Natural killer cell (primary cell): ENCODE measurements at regions not wholly inside any gene's neighbourhood (a gene's known extent, or its start where the extent isn't known, plus 50 kb on each side); places are given as distances from the start of the nearest gene placed in this dataset.

Source experiments
- ATAC-seq, 3 donors: fragments of 150-1000 bp in 2 of 3; fragments of 200-7000 bp in 1 of 3; cut with Tn5 transposase; 1 replicate in 1 of 3; 2 replicates in 2 of 3; pipeline ENCODE4 v1.10.0; 2021; ENCODE audit warnings: mild to moderate bottlenecking in 2 of 3, moderate library complexity in 2 of 3
- DNase-seq, 2 donors: peaks; one replicate each; pipeline versions ENCODE4 v3.0.0 to v3.0.0-alpha.2; 2013 to 2021; ENCODE audit warnings: mixed read lengths in 1 of 2
- H3K27ac ChIP-seq: one replicate; pipeline ENCODE4 v1.5.1; 2013; ENCODE audit warnings: mild to moderate bottlenecking, low read length
- H3K27me3 ChIP-seq: one replicate; pipeline ENCODE4 v1.6.1; 2013; ENCODE audit warnings: low read length; ENCODE audit not compliant: control insufficient read depth, insufficient read depth
- H3K36me3 ChIP-seq: one replicate; pipeline ENCODE4 v1.6.1; 2013; ENCODE audit warnings: low read length; ENCODE audit not compliant: control insufficient read depth, insufficient read depth
- H3K4me1 ChIP-seq: one replicate; pipeline ENCODE4 v1.6.1; 2013; ENCODE audit warnings: low read length; ENCODE audit not compliant: control insufficient read depth, insufficient read depth
- H3K4me3 ChIP-seq: one replicate; pipeline ENCODE4 v1.5.1; 2013; ENCODE audit warnings: low read length
- H3K9me3 ChIP-seq: one replicate; pipeline ENCODE4 v1.6.1; 2013; ENCODE audit warnings: low read length; ENCODE audit not compliant: control insufficient read depth, insufficient read depth
- H3K27ac Mint-ChIP-seq, 2 donors: one replicate each; pipeline ENCODE4 v1.8.0; 2022; ENCODE audit warnings: mild to moderate bottlenecking in 2 of 2, mixed read lengths in 2 of 2, moderate library complexity in 1 of 2
- H3K27me3 Mint-ChIP-seq, 2 donors: one replicate each; pipeline ENCODE4 v1.8.0; 2022; ENCODE audit warnings: low read depth in 2 of 2, mixed read lengths in 2 of 2
- H3K36me3 Mint-ChIP-seq: one replicate; pipeline ENCODE4 v1.8.0; 2022; ENCODE audit warnings: mixed read lengths
- H3K4me1 Mint-ChIP-seq, 2 donors: one replicate each; pipeline ENCODE4 v1.8.0; 2022; ENCODE audit warnings: mixed read lengths in 2 of 2
- H3K4me3 Mint-ChIP-seq: one replicate; pipeline ENCODE4 v1.8.0; 2022; ENCODE audit warnings: mild to moderate bottlenecking, moderate library complexity, mixed read lengths
- H3K9me3 Mint-ChIP-seq, 2 donors: one replicate each; pipeline ENCODE4 v1.8.0; 2022; ENCODE audit warnings: mixed read lengths in 2 of 2
- WGBS: methylation state at CpG from one replicate; pipeline ENCODE4 v1.1.7; 2013; ENCODE audit warnings: missing lambda C conversion rate; ENCODE audit not compliant: insufficient coverage; 5-methylcytosine and 5-hydroxymethylcytosine counted together
- intact Hi-C: fragments of 100-400 bp; cut with micrococcal nuclease; formaldehyde crosslinking; loops from one replicate; pipeline ENCODE4 v1.14.2; 2022
- TF ChIP-seq, protein P1 (sequence below): fragments of 200-600 bp; IDR thresholded peaks from one replicate; pipeline ENCODE4 v1.8.0; 2022; ENCODE audit warnings: antibody characterized with exemption

DNA sequence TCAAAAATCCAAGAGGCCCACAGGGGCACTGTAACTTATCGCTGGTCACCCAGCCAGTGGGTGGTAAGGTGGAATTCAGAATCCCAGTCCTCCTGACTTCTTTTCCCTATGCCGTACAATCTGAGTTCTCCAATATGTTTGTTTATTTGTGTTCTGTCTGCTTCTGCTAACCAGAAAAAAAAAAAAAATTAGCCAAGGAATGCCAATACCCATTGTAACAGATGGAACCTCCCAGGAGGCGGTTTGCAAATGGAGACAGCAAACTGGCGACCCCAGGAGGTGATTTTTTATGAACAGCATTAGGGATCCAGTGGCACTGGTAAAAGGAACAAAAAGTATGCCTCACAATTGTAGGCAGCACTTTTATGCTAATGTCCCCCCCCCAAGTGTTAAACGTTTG, 189.0 kb upstream of the FGGY start:
- TF ChIP-seq, protein P1, sequence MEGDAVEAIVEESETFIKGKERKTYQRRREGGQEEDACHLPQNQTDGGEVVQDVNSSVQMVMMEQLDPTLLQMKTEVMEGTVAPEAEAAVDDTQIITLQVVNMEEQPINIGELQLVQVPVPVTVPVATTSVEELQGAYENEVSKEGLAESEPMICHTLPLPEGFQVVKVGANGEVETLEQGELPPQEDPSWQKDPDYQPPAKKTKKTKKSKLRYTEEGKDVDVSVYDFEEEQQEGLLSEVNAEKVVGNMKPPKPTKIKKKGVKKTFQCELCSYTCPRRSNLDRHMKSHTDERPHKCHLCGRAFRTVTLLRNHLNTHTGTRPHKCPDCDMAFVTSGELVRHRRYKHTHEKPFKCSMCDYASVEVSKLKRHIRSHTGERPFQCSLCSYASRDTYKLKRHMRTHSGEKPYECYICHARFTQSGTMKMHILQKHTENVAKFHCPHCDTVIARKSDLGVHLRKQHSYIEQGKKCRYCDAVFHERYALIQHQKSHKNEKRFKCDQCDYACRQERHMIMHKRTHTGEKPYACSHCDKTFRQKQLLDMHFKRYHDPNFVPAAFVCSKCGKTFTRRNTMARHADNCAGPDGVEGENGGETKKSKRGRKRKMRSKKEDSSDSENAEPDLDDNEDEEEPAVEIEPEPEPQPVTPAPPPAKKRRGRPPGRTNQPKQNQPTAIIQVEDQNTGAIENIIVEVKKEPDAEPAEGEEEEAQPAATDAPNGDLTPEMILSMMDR: no peak
- Histone ChIP-seq H3K4me1 (no peaks in the 10 kb centered on the region), H3K36me3 (no peaks in the 10 kb centered on the region), H3K4me3 (no peak overlapping the region), H3K27me3 (no peaks in the 10 kb centered on the region), H3K9me3 (no peaks in the 10 kb centered on the region), H3K27ac (no peak overlapping the region)
- Mint-ChIP-seq H3K36me3 (no peaks in the 10 kb centered on the region), H3K27ac (no peak overlapping the region), H3K4me3 (no peak overlapping the region), H3K9me3 (no peaks in the 10 kb centered on the region), H3K27me3 (peaks cover 0 to 6% of the 10 kb centered on the region in 2 donors), H3K4me1 (no peaks in the 10 kb centered on the region)
- intact Hi-C loops: no loop called here
- no peak for ATAC-seq
- no peak for DNase-seq
- WGBS: 95% methylated on average over 3 of the region's 5 CpGs

DNA sequence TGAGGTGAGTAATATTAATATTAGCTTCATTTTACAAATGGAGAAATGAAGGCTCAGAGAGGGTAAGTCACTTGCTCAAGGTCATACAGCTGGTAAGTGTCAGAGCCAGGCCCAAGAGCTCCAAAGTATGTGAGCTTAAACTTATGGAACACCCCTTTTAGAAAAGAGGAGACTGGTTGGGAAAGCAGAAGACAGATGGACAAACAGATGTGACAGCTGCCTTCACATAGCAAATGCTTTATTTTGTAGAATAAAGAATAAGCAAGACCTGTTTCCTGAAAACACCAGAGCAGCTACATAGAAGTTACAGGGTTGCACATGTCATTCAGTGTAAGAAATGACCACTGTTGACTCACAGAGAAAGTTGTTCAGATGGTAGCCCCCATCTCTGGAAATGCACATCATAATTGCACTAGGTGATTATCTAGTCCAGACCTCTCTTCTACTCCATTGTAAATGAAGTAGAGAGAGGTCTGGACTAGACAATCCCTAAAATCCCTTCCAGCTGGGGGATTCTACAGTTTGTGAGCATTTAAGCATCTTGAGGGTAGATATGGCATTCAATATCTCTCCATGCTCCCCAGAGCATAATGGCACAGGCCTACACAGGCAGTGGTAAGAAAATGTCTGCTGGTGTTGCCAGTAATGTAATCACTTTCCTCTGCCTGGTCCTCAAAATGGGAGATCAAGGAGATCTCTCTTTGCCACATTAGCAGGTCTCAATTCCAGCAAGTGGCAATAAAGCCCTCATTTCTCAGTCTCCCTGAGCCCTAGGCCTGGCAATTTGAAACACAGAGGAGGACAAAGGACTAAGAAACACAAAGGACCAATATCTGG, 188.2 kb upstream of the FGGY start:
- no peak overlapping the region for H3K4me3 Mint-ChIP-seq
- H3K4me1 Mint-ChIP-seq: no peaks in the 10 kb centered on the region
- ATAC-seq: no peak

DNA sequence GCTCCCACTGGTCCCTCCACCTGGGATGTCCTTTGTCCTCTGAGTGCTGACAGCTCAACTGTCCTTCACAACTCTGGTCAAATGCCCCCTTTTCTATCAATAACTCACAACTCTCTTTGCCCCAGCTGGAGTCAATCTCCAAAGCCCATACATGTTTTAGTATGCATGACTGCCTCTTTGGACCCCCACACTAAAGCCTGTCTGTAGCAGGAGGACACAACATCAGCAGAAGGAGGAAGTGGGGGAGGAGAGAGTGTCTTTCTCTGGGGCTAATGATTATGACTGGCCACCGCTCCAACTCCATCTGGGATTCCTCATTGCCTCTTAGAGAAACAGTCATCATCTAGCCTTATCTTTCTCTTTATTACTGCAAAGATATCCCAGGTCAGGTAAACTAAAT, 186.6 kb upstream of the FGGY start:
- Mint-ChIP-seq H3K27me3 (peaks cover 6 to 11% of the 10 kb centered on the region in 2 donors), H3K27ac (no peak overlapping the region), H3K9me3 (no peaks in the 10 kb centered on the region), H3K4me1 (no peaks in the 10 kb centered on the region), H3K36me3 (no peaks in the 10 kb centered on the region), H3K4me3 (no peak overlapping the region)
- intact Hi-C loops: no loop called here
- H3K4me3 ChIP-seq: no peak overlapping the region
- 100% methylated on average over 1 of the region's 1 CpG for WGBS
- H3K27ac ChIP-seq: no peak overlapping the region
- ATAC-seq: no peak
- no peaks in the 10 kb centered on the region for H3K4me1 ChIP-seq
- H3K27me3 ChIP-seq: no peaks in the 10 kb centered on the region
- no peak for DNase-seq
- no peaks in the 10 kb centered on the region for H3K9me3 ChIP-seq
- TF ChIP-seq, protein P1: no peak
- H3K36me3 ChIP-seq: no peaks in the 10 kb centered on the region

More for the DNA sequence above, 188.2 kb upstream of the FGGY start:
- H3K36me3 ChIP-seq: no peaks in the 10 kb centered on the region
- H3K36me3 Mint-ChIP-seq: no peaks in the 10 kb centered on the region
- no peaks in the 10 kb centered on the region for H3K27me3 ChIP-seq
- H3K4me3 ChIP-seq: no peak overlapping the region
- H3K9me3 ChIP-seq: no peaks in the 10 kb centered on the region
- no peak for DNase-seq
- no peaks in the 10 kb centered on the region for H3K4me1 ChIP-seq
- TF ChIP-seq, protein P1: no peak
- H3K27ac ChIP-seq: no peak overlapping the region
- no peaks in the 10 kb centered on the region for H3K9me3 Mint-ChIP-seq
- peaks cover 0 to 6% of the 10 kb centered on the region in 2 donors for H3K27me3 Mint-ChIP-seq
- intact Hi-C loops: no loop called here
- H3K27ac Mint-ChIP-seq: no peak overlapping the region
